ENCODE measurements at regions not wholly inside any gene's neighbourhood (a gene's known extent, or its start where the extent isn't known, plus 50 kb on each side); places are given as distances from the start of the nearest gene placed in this dataset.

- no peak for TF ChIP-seq CTCF (IDR thresholded peaks at IDR 0.05)
- H3K4me3 ChIP-seq: no peak overlapping the region
- no peak overlapping the region for H3K27ac ChIP-seq
- no peak for DNase-seq (ENCODE audit: low spot score)
These were observed 350.8 kb upstream of the KAZN start for GRCh38 chr1:14247666-14248065.

- no peak overlapping the region for H3K27ac ChIP-seq
- TF ChIP-seq CTCF (IDR thresholded peaks at IDR 0.05): no peak
- no peak overlapping the region for H3K4me3 ChIP-seq
- DNase-seq (ENCODE audit: low spot score): no peak
These were observed 346.6 kb upstream of the KAZN start for GRCh38 chr1:14251871-14252270.

GRCh38 chr1:14253676-14254075 is 344.8 kb upstream of the KAZN start:
- no peak for DNase-seq (ENCODE audit: low spot score)
- no peak for TF ChIP-seq CTCF (IDR thresholded peaks at IDR 0.05)
- H3K4me3 ChIP-seq: no peak overlapping the region
- H3K27ac ChIP-seq: no peak overlapping the region

GRCh38 chr1:14254251-14254650 is 344.2 kb upstream of the KAZN start:
- no peak for TF ChIP-seq CTCF (IDR thresholded peaks at IDR 0.05)
- Histone ChIP-seq H3K27ac (no peak overlapping the region), H3K4me3 (no peak overlapping the region)
- no peak for DNase-seq (ENCODE audit: low spot score)

GRCh38 chr1:14255233-14255632 is 343.3 kb upstream of the KAZN start:
- DNase-seq (ENCODE audit: low spot score): no peak
- TF ChIP-seq CTCF (IDR thresholded peaks at IDR 0.05): no peak
- H3K4me3 ChIP-seq: no peak overlapping the region
- peak overlapping the region in 1 of 2 donors; percentile 32 for H3K27ac ChIP-seq

- TF ChIP-seq CTCF (IDR thresholded peaks at IDR 0.05): no peak
These were observed 342.8 kb upstream of the KAZN start for GRCh38 chr1:14255711-14256110.

GRCh38 chr1:14259191-14259757 is 339.2 kb upstream of the KAZN start:
- TF ChIP-seq CTCF (IDR thresholded peaks at IDR 0.05): no peak
- H3K4me3 ChIP-seq: no peak overlapping the region
- H3K27ac ChIP-seq: peak overlapping the region in 1 of 2 donors; percentile 51
- DNase-seq (ENCODE audit: low spot score): peak; percentile 87

More at GRCh38 chr1:14255711-14256110, 342.8 kb upstream of the KAZN start:
- Histone ChIP-seq H3K4me3 (no peak overlapping the region), H3K27ac (peak overlapping the region in 1 of 2 donors; percentile 32)
- no peak for DNase-seq (ENCODE audit: low spot score)
